Lower lobe of right lung (tissue), 2 donors: ENCODE measurements at regions not wholly inside any gene's neighbourhood (a gene's known extent, or its start where the extent isn't known, plus 50 kb on each side); places are given as distances from the start of the nearest gene placed in this dataset.

ENCODE experiments used
- ATAC-seq, 2 donors: fragments of 200-7000 bp; cut with Tn5 transposase; one replicate each; pipeline ENCODE4 v1.9.1; 2020 to 2022; ENCODE audit warnings: mild to moderate bottlenecking in 2 of 2, moderate library complexity in 2 of 2
- DNase-seq: peaks from one replicate; pipeline ENCODE4 v3.0.0-alpha.2; 2020
- H3K27ac ChIP-seq: fragments of 200-600 bp; one replicate; pipeline ENCODE4 v1.8.0; 2022
- H3K27me3 ChIP-seq: fragments of 200-600 bp; one replicate; pipeline ENCODE4 v1.8.0; 2022; ENCODE audit warnings: low read depth
- H3K36me3 ChIP-seq: fragments of 200-600 bp; one replicate; pipeline ENCODE4 v1.8.0; 2022; ENCODE audit warnings: mild to moderate bottlenecking
- H3K4me1 ChIP-seq: fragments of 200-600 bp; one replicate; pipeline ENCODE4 v1.8.0; 2022
- H3K4me3 ChIP-seq: fragments of 200-600 bp; one replicate; pipeline ENCODE4 v1.8.0; 2022; ENCODE audit warnings: mild to moderate bottlenecking
- H3K9me3 ChIP-seq: fragments of 200-600 bp; one replicate; pipeline ENCODE4 v1.8.0; 2022
- intact Hi-C: fragments of 100-400 bp; cut with DNase I; formaldehyde crosslinking; loops from one replicate; pipeline ENCODE4 v1.11.0; 2022
- TF ChIP-seq, protein P1 (sequence below): fragments of 200-600 bp; IDR thresholded peaks from one replicate; pipeline ENCODE4 v1.8.0; 2022; ENCODE audit warnings: antibody characterized with exemption, mild to moderate bottlenecking
- donor health status: DM: no; HTN: yes; CAD: no; lungs with severe emphysema.

DNA sequence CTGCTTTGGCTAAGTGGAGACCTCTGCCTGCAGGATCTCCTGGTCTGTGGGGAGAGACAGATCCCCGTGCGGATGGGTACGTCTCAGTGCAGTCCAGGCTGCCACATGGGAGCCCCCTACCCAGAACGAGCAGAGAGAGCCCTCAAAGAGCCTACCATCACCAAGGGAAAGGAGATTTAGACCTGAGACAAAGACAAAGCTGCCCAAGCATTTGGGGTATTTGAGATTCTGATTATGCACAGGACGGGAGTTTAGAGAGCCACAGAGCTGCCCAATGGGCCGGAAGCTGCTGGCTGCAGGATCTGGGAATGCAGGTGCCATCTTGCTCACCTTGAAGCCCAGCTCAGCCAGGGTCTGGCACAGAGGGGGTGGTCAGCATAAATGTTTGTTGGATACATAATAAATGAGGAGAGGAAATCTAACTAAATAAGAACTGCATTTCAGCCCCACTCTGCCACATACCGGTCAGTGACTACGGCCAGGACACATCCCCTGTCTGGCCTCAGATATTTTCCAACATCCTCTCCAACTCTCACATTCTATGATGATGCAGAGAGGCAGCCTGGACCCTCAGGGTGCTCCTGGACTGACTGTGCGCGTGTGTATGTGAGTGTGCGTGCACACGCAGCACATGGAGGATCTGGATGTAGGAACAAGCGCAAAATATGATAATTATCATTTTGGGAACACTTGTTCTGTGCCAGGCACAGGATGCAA, 157.8 kb downstream of the FGF18 start:
- Histone ChIP-seq H3K36me3 (no peaks in the 10 kb centered on the region), H3K27ac (no peak overlapping the region), H3K9me3 (no peaks in the 10 kb centered on the region), H3K4me1 (peaks cover 14% of the 10 kb centered on the region), H3K27me3 (no peaks in the 10 kb centered on the region), H3K4me3 (no peak overlapping the region)
- ATAC-seq (no peak), DNase-seq (no peak)
- TF ChIP-seq, protein P1, sequence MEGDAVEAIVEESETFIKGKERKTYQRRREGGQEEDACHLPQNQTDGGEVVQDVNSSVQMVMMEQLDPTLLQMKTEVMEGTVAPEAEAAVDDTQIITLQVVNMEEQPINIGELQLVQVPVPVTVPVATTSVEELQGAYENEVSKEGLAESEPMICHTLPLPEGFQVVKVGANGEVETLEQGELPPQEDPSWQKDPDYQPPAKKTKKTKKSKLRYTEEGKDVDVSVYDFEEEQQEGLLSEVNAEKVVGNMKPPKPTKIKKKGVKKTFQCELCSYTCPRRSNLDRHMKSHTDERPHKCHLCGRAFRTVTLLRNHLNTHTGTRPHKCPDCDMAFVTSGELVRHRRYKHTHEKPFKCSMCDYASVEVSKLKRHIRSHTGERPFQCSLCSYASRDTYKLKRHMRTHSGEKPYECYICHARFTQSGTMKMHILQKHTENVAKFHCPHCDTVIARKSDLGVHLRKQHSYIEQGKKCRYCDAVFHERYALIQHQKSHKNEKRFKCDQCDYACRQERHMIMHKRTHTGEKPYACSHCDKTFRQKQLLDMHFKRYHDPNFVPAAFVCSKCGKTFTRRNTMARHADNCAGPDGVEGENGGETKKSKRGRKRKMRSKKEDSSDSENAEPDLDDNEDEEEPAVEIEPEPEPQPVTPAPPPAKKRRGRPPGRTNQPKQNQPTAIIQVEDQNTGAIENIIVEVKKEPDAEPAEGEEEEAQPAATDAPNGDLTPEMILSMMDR: no peak
- intact Hi-C loops: no loop called here

DNA sequence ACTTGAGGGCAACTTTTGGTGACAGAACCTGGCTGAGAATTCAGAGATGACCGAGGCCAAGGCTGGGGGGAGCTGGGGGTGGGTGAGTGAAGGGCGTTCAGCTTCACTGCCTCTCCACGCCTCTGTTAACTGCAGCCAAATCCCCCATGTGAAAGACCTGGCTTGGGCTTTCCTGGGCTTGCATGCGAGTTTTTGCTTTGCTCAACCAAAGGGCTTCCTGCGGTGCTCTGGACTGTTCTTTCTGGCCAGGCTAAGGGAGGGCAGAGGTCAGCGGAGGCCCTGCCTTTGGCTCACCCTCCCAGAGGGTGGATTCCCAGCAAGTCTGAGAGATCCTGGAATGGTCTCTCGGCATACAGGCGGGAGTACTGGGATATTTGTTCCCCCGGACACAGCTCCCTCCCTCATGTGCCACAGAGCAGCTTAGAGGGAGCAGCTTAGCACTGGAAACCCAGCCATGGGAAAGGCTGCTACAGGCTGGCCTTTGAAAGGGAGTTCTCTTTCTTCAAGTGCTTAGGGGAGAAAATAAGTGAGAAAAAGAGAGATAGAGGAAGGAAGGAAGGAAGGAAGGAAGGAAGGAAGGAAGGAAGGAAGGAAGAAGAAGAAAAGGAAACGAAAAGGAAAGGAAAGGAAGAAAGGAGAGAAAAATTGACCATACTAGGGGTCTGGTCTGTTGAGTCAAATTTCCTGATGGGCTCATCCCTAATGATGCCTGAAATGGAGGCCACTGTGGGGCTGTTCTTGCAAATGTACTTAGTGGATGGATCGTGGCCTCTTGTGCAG, 158.8 kb downstream of the FGF18 start:
- H3K9me3 ChIP-seq: no peaks in the 10 kb centered on the region
- H3K36me3 ChIP-seq: no peaks in the 10 kb centered on the region
- peaks cover 14% of the 10 kb centered on the region for H3K4me1 ChIP-seq
- TF ChIP-seq, protein P1: no peak
- no peak overlapping the region for H3K4me3 ChIP-seq
- peak overlapping the region; percentile 49 for H3K27ac ChIP-seq
- intact Hi-C loops: no loop called here
- no peaks in the 10 kb centered on the region for H3K27me3 ChIP-seq
- ATAC-seq (peak; percentile 48 to 51), DNase-seq (no peak)

DNA sequence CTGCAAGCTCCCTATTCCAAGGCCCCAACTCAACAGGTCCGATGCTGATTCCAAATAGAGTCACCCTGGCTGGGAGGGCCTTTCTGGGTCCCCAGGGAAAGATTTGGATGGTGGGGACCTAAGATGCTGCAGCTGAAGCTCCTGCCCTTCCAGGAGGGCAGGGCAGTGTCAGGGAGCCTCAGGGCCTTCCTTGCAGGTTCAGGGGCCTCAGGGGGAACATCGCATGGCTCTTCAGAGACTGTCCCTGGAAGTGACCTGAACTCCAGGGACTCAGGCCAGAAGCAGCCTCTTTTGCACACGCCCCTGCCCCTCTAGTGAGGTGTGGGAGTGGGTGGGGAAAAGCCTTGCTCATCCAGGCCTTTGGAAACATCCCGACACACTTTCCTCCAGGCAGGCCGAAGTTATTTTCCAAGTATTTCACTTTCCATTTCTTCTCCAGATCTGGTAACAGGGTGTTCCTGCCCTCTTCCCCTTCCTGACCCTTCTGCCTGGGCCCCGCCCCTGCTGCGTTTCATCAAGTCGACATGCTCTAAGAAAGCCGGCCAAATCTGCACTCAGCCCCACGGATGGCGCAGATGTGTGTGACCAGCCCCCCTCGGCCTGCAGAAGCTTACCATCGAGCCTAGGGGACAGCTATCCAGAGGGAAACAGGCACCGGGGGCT, 159.5 kb downstream of the FGF18 start:
- peaks cover 14% of the 10 kb centered on the region for H3K4me1 ChIP-seq
- H3K27ac ChIP-seq: peak overlapping the region; percentile 49
- TF ChIP-seq, protein P1: no peak
- ATAC-seq (peak; percentile 31 to 47), DNase-seq (no peak)
- no peaks in the 10 kb centered on the region for H3K36me3 ChIP-seq
- H3K9me3 ChIP-seq: no peaks in the 10 kb centered on the region
- H3K4me3 ChIP-seq: no peak overlapping the region
- intact Hi-C loops: no loop called here
- no peaks in the 10 kb centered on the region for H3K27me3 ChIP-seq

DNA sequence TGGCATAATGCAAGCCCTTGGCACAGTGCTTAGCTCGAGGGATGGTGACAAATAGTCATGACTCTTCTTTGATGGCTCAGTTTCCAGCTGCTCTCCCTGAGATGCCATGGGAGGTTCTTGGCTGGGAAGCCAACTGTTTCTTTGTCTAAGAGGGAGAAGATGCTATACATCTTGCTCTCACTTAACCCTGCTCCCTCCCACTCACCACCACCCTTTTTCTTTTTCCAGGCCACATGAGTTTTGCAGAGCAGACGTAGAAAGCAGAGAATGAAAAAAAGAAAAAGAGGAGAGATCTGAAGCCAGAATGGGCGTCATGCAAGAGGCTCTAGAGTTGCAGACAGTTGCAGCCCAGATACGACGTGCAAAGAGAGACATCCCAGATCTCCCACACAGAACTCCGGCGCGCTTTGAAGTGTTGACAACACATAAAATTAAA, 160.5 kb downstream of the FGF18 start:
- H3K27me3 ChIP-seq: peaks cover 5% of the 10 kb centered on the region
- no peaks in the 10 kb centered on the region for H3K36me3 ChIP-seq
- H3K9me3 ChIP-seq: no peaks in the 10 kb centered on the region
- peaks cover 14% of the 10 kb centered on the region for H3K4me1 ChIP-seq
- TF ChIP-seq, protein P1: no peak
- H3K27ac ChIP-seq: no peak overlapping the region
- DNase-seq (no peak), ATAC-seq (no peak)
- no peak overlapping the region for H3K4me3 ChIP-seq
- intact Hi-C loops: no loop called here

DNA sequence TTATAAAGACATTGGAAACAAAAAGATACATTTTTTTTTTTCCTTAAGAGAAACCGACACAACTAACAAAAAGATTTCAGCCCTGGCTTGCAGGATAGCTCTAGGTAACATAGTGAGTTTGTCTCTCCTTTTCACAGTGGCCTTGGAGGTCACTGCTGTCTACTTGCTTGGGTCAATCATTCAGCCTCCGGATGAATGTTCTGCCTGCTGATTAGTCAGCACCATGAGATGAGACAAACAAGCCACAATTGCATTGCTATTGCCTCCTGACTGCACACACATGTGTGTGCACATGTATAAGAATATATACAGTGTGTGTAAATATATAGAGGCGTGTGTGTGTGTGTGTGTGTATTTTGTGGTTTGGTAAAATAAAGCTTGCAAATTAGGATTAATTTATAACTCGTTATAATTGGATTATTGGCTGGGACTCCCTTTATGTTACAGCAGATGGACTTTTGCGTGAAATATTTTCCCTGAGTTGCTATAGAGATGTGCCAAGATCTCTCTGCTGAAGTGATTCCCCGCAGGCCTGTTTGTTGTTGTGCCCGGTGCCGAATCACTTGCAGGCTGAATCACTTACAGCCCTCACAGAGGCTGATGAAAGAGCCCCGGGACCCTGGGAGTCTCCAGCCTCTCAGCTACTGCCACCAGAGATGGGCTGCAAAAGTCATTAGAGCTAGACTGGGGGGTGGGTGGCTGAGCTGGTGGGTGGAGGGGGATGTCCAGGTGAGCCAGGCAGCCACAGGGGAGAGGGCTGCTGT, 161.2 kb downstream of the FGF18 start:
- Histone ChIP-seq H3K4me3 (no peak overlapping the region), H3K4me1 (peaks cover 14% of the 10 kb centered on the region), H3K27ac (no peak overlapping the region), H3K9me3 (no peaks in the 10 kb centered on the region), H3K36me3 (no peaks in the 10 kb centered on the region), H3K27me3 (peaks cover 5% of the 10 kb centered on the region)
- DNase-seq (no peak), ATAC-seq (no peak)
- TF ChIP-seq, protein P1: no peak
- intact Hi-C loops: no loop called here
